Parathyroid adenoma (tissue), 2 donors: ENCODE measurements at regions not wholly inside any gene's neighbourhood (a gene's known extent, or its start where the extent isn't known, plus 50 kb on each side); places are given as distances from the start of the nearest gene placed in this dataset.

ENCODE experiments used
- H2AFZ ChIP-seq: fragments of 300-600 bp; sonication (generic); one replicate; pipeline ENCODE4 v1.7.0; 2017; ENCODE audit warnings: antibody characterized with exemption, mild to moderate bottlenecking
- H3K27ac ChIP-seq: fragments of 300-600 bp; sonication (generic); one replicate; pipeline ENCODE4 v1.7.0; 2017
- H3K27me3 ChIP-seq: fragments of 300-600 bp; sonication (generic); one replicate; pipeline ENCODE4 v1.7.0; 2017; ENCODE audit warnings: low read length; ENCODE audit not compliant: control insufficient read depth, insufficient read depth
- H3K36me3 ChIP-seq: fragments of 300-600 bp; sonication (generic); one replicate; pipeline ENCODE4 v1.7.0; 2017; ENCODE audit warnings: low read length; ENCODE audit not compliant: control insufficient read depth, insufficient read depth
- H3K4me1 ChIP-seq: fragments of 300-600 bp; sonication (generic); one replicate; pipeline ENCODE4 v1.7.0; 2017; ENCODE audit warnings: control low read depth
- H3K4me2 ChIP-seq: fragments of 300-600 bp; sonication (generic); one replicate; pipeline ENCODE4 v1.7.0; 2017; ENCODE audit warnings: low read length
- H3K4me3 ChIP-seq: fragments of 300-600 bp; sonication (generic); one replicate; pipeline ENCODE4 v1.7.0; 2017; ENCODE audit warnings: low read depth, low read length
- H3K79me2 ChIP-seq: fragments of 300-600 bp; sonication (generic); one replicate; pipeline ENCODE4 v1.7.0; 2017; ENCODE audit warnings: control low read depth
- H3K9ac ChIP-seq: fragments of 300-600 bp; sonication (generic); one replicate; pipeline ENCODE4 v1.7.0; 2017; ENCODE audit warnings: mild to moderate bottlenecking
- H3K9me3 ChIP-seq: fragments of 300-600 bp; sonication (generic); one replicate; pipeline ENCODE4 v1.7.0; 2017; ENCODE audit warnings: low read length; ENCODE audit not compliant: control insufficient read depth
- CTCF ChIP-seq: fragments of 300-600 bp; sonication (generic); IDR thresholded peaks from one replicate; pipeline ENCODE4 v1.7.0; 2017; ENCODE audit warnings: antibody characterized with exemption, mild to moderate bottlenecking
- donor health status: primary hyperparathyroidism.

GRCh38 chr14:28867571-28867970 lies 101.0 kb downstream of the FOXG1 start:
- Histone ChIP-seq H3K27me3 (no peaks in the 10 kb centered on the region), H3K9me3 (no peaks in the 10 kb centered on the region), H3K4me1 (no peaks in the 10 kb centered on the region), H3K36me3 (no peaks in the 10 kb centered on the region), H3K4me2 (no peak overlapping the region), H3K4me3 (no peak overlapping the region), H2AFZ (no peak overlapping the region), H3K79me2 (no peaks in the 10 kb centered on the region), H3K27ac (no peak overlapping the region), H3K9ac (no peak overlapping the region)
- no peak for TF ChIP-seq CTCF

DNA sequence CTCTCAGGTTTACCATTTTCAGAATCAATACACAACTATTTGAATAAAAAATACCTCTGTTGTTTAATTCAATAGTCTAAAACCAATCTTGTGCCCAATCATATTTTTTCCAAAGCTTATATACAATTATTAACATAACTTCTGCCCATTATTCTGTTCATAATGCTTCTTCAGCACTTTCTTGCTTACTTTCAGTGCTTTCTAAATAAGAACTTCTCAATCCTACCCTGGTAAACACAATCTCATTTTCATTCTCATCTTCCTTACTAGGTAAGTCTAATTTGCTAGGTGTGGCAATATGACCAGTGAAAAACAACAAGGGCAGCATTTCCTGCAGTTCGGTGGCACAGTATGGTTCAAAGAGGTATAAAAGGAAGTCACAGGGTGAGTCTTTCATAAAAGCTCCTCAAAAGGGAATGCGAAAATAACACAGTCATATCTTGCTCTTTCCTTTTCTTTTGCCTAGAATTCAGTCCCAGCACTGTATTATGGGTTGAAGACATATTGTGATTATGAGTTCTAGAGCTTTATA lies 103.5 kb downstream of the FOXG1 start:
- Histone ChIP-seq H3K27me3 (no peaks in the 10 kb centered on the region), H3K4me2 (no peak overlapping the region), H3K27ac (no peak overlapping the region), H3K4me1 (no peaks in the 10 kb centered on the region), H2AFZ (no peak overlapping the region), H3K9ac (no peak overlapping the region), H3K36me3 (no peaks in the 10 kb centered on the region), H3K9me3 (no peaks in the 10 kb centered on the region), H3K79me2 (no peaks in the 10 kb centered on the region), H3K4me3 (no peak overlapping the region)
- TF ChIP-seq CTCF: no peak

- no peaks in the 10 kb centered on the region for H3K79me2 ChIP-seq
- no peaks in the 10 kb centered on the region for H3K9me3 ChIP-seq
- no peak for TF ChIP-seq CTCF
- H3K27me3 ChIP-seq: no peaks in the 10 kb centered on the region
- no peaks in the 10 kb centered on the region for H3K36me3 ChIP-seq
- no peak overlapping the region for H3K9ac ChIP-seq
- no peak overlapping the region for H3K4me3 ChIP-seq
- H2AFZ ChIP-seq: no peak overlapping the region
- no peak overlapping the region for H3K27ac ChIP-seq
- no peaks in the 10 kb centered on the region for H3K4me1 ChIP-seq
- H3K4me2 ChIP-seq: no peak overlapping the region
Observed at GRCh38 chr14:28875934-28876571, 109.5 kb downstream of the FOXG1 start.

- H3K4me2 ChIP-seq: no peak overlapping the region
- H3K9me3 ChIP-seq: no peaks in the 10 kb centered on the region
- no peaks in the 10 kb centered on the region for H3K36me3 ChIP-seq
- no peak for TF ChIP-seq CTCF
- no peak overlapping the region for H2AFZ ChIP-seq
- H3K4me1 ChIP-seq: no peaks in the 10 kb centered on the region
- no peak overlapping the region for H3K9ac ChIP-seq
- no peaks in the 10 kb centered on the region for H3K79me2 ChIP-seq
- H3K27me3 ChIP-seq: no peaks in the 10 kb centered on the region
- no peak overlapping the region for H3K4me3 ChIP-seq
- no peak overlapping the region for H3K27ac ChIP-seq
Observed at GRCh38 chr14:28876572-28876945, 110.0 kb downstream of the FOXG1 start.

GRCh38 chr14:28877923-28878322 lies 111.3 kb downstream of the FOXG1 start:
- H3K9ac ChIP-seq: no peak overlapping the region
- no peak overlapping the region for H3K4me2 ChIP-seq
- H3K79me2 ChIP-seq: no peaks in the 10 kb centered on the region
- no peaks in the 10 kb centered on the region for H3K27me3 ChIP-seq
- no peaks in the 10 kb centered on the region for H3K9me3 ChIP-seq
- H3K36me3 ChIP-seq: no peaks in the 10 kb centered on the region
- H3K27ac ChIP-seq: no peak overlapping the region
- TF ChIP-seq CTCF: no peak
- no peak overlapping the region for H2AFZ ChIP-seq
- no peak overlapping the region for H3K4me3 ChIP-seq
- H3K4me1 ChIP-seq: no peaks in the 10 kb centered on the region
